GM12892 (cell line): ENCODE measurements at regions not wholly inside any gene's neighbourhood (a gene's known extent, or its start where the extent isn't known, plus 50 kb on each side); places are given as distances from the start of the nearest gene placed in this dataset.

Experiments used
- POLR2A ChIP-seq: IDR thresholded peaks from 2 replicates; pipeline ENCODE4 v1.6.1; 2011; ENCODE audit warnings: low read depth, low read length, control low read depth
- POLR2AphosphoS5 ChIP-seq: IDR thresholded peaks from 2 replicates; pipeline ENCODE4 v1.6.1; 2011; ENCODE audit warnings: low read depth, low read length, control low read depth
- TAF1 ChIP-seq: IDR thresholded peaks from 2 replicates; pipeline ENCODE4 v1.6.1; 2011; ENCODE audit warnings: low read depth, mild to moderate bottlenecking, control low read depth, low read length, borderline replicate concordance

DNA sequence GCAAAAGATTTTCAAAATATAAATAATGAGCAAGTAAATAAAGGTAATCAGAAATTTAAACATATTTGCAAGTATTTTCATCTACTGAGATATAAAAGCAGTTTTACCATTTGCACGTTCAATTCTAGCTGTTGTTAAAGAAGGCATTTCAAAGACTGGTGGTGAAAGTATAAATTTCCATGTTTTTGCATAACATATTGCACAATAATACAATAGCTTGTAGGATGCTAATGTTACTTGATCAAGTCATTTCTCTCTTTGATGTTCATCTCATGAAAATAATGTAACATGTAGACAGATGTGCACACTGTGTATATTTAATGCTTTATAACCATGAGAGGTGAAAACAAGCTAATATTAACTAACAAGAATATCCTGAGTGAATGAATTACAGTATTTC is 651.9 kb downstream of the CDH9 start:
- TF ChIP-seq POLR2A (no peak), POLR2AphosphoS5 (no peak), TAF1 (no peak)
